Neural progenitor cell (in vitro differentiated cells): ENCODE measurements at regions not wholly inside any gene's neighbourhood (a gene's known extent, or its start where the extent isn't known, plus 50 kb on each side); places are given as distances from the start of the nearest gene placed in this dataset.

Experiments used
- EZH2 ChIP-seq: fragments of 200-600 bp; sonication (generic); IDR thresholded peaks from 2 replicates; pipeline ENCODE4 v1.6.1; 2017; ENCODE audit warnings: antibody characterized with exemption, mild to moderate bottlenecking, moderate library complexity
- TF ChIP-seq, protein P1 (sequence below): fragments of 200-600 bp; sonication (generic); IDR thresholded peaks from 2 replicates; pipeline ENCODE4 v1.5.1; 2017; ENCODE audit warnings: antibody characterized with exemption, mild to moderate bottlenecking

DNA sequence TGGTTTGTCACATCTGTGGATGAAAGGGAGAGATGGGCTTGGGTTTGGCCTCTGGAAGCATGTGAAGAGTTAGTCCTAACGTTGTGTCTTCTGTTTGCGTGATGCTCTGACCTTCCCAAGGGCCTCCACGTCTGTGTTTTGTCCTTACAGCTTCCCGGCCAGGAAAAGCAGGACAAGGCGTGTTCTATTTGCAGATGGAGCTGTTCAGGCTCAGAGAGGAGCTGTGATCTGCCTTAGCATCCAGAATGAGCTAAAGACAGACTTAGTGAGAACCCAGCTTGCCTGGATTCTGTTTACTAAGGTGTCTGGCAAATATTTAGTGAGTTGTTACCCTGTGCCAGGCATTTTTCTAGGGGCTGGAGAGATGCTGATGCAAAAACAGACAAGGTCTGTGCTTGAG, 282.1 kb downstream of the CBLN1 start:
- TF ChIP-seq, protein P1, sequence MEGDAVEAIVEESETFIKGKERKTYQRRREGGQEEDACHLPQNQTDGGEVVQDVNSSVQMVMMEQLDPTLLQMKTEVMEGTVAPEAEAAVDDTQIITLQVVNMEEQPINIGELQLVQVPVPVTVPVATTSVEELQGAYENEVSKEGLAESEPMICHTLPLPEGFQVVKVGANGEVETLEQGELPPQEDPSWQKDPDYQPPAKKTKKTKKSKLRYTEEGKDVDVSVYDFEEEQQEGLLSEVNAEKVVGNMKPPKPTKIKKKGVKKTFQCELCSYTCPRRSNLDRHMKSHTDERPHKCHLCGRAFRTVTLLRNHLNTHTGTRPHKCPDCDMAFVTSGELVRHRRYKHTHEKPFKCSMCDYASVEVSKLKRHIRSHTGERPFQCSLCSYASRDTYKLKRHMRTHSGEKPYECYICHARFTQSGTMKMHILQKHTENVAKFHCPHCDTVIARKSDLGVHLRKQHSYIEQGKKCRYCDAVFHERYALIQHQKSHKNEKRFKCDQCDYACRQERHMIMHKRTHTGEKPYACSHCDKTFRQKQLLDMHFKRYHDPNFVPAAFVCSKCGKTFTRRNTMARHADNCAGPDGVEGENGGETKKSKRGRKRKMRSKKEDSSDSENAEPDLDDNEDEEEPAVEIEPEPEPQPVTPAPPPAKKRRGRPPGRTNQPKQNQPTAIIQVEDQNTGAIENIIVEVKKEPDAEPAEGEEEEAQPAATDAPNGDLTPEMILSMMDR, result no peak
- no peak for TF ChIP-seq EZH2
